Parathyroid adenoma (tissue), 2 donors: ENCODE measurements at regions not wholly inside any gene's neighbourhood (a gene's known extent, or its start where the extent isn't known, plus 50 kb on each side); places are given as distances from the start of the nearest gene placed in this dataset.
A peak's percentile ranks its signal among the peaks of the same experiment; 100 is the strongest.

Experiments
- H2AFZ ChIP-seq: fragments of 300-600 bp; sonication (generic); one replicate; pipeline ENCODE4 v1.7.0; 2017; ENCODE audit warnings: antibody characterized with exemption, mild to moderate bottlenecking
- H3K27ac ChIP-seq: fragments of 300-600 bp; sonication (generic); one replicate; pipeline ENCODE4 v1.7.0; 2017
- H3K27me3 ChIP-seq: fragments of 300-600 bp; sonication (generic); one replicate; pipeline ENCODE4 v1.7.0; 2017; ENCODE audit warnings: low read length; ENCODE audit not compliant: control insufficient read depth, insufficient read depth
- H3K36me3 ChIP-seq: fragments of 300-600 bp; sonication (generic); one replicate; pipeline ENCODE4 v1.7.0; 2017; ENCODE audit warnings: low read length; ENCODE audit not compliant: control insufficient read depth, insufficient read depth
- H3K4me1 ChIP-seq: fragments of 300-600 bp; sonication (generic); one replicate; pipeline ENCODE4 v1.7.0; 2017; ENCODE audit warnings: control low read depth
- H3K4me2 ChIP-seq: fragments of 300-600 bp; sonication (generic); one replicate; pipeline ENCODE4 v1.7.0; 2017; ENCODE audit warnings: low read length
- H3K4me3 ChIP-seq: fragments of 300-600 bp; sonication (generic); one replicate; pipeline ENCODE4 v1.7.0; 2017; ENCODE audit warnings: low read depth, low read length
- H3K79me2 ChIP-seq: fragments of 300-600 bp; sonication (generic); one replicate; pipeline ENCODE4 v1.7.0; 2017; ENCODE audit warnings: control low read depth
- H3K9ac ChIP-seq: fragments of 300-600 bp; sonication (generic); one replicate; pipeline ENCODE4 v1.7.0; 2017; ENCODE audit warnings: mild to moderate bottlenecking
- H3K9me3 ChIP-seq: fragments of 300-600 bp; sonication (generic); one replicate; pipeline ENCODE4 v1.7.0; 2017; ENCODE audit warnings: low read length; ENCODE audit not compliant: control insufficient read depth
- CTCF ChIP-seq: fragments of 300-600 bp; sonication (generic); IDR thresholded peaks from one replicate; pipeline ENCODE4 v1.7.0; 2017; ENCODE audit warnings: antibody characterized with exemption, mild to moderate bottlenecking
- donor health status: primary hyperparathyroidism.

DNA sequence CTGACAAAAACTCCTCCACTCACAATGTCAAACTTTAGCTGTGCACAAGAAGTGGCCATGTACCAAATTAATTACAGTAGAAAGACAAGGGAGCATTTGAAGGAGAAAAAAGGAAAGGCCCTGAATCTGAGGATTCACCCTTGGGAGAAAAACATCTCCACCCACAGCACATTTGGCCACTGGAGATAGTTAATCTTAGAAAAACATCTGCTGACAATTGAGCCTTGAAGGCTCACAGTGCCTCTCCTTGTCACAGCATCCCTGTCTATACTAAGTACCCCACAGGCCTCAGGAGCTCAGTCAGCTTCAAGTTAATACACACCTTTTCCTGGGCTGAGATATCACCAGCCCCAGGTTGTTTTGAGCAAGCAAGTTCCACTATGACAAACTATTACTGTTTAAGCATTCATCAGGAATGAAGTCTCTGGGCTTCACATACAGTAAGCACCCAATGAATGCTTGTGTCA lies 78.1 kb upstream of the SETMAR start:
- H3K9me3 ChIP-seq, result no peaks in the 10 kb centered on the region
- TF ChIP-seq CTCF, result no peak
- no peak overlapping the region for H3K4me2 ChIP-seq
- H3K27me3 ChIP-seq, result no peaks in the 10 kb centered on the region
- H3K36me3 ChIP-seq, result no peaks in the 10 kb centered on the region
- no peak overlapping the region for H3K9ac ChIP-seq
- no peaks in the 10 kb centered on the region for H3K79me2 ChIP-seq
- peaks cover 22% of the 10 kb centered on the region for H3K4me1 ChIP-seq
- H3K4me3 ChIP-seq, result no peak overlapping the region
- H3K27ac ChIP-seq, result peak overlapping the region; percentile 52
- H2AFZ ChIP-seq, result peak overlapping the region; percentile 56

- H3K27ac ChIP-seq, result no peak overlapping the region
- H3K9me3 ChIP-seq, result no peaks in the 10 kb centered on the region
- H3K9ac ChIP-seq, result no peak overlapping the region
- TF ChIP-seq CTCF, result no peak
- H3K4me2 ChIP-seq, result no peak overlapping the region
- H3K27me3 ChIP-seq, result no peaks in the 10 kb centered on the region
- no peaks in the 10 kb centered on the region for H3K36me3 ChIP-seq
- no peak overlapping the region for H3K4me3 ChIP-seq
- H2AFZ ChIP-seq, result no peak overlapping the region
- no peaks in the 10 kb centered on the region for H3K79me2 ChIP-seq
- peaks cover 20% of the 10 kb centered on the region for H3K4me1 ChIP-seq
These were observed 74.9 kb upstream of the SETMAR start for GRCh38 chr3:4228295-4228694.

GRCh38 chr3:4231041-4231440 lies 72.1 kb upstream of the SETMAR start:
- no peak overlapping the region for H3K4me2 ChIP-seq
- no peak for TF ChIP-seq CTCF
- H3K4me1 ChIP-seq, result no peaks in the 10 kb centered on the region
- H3K9ac ChIP-seq, result no peak overlapping the region
- H3K79me2 ChIP-seq, result no peaks in the 10 kb centered on the region
- H3K27ac ChIP-seq, result no peak overlapping the region
- H3K27me3 ChIP-seq, result no peaks in the 10 kb centered on the region
- H3K36me3 ChIP-seq, result no peaks in the 10 kb centered on the region
- H2AFZ ChIP-seq, result no peak overlapping the region
- H3K4me3 ChIP-seq, result no peak overlapping the region
- H3K9me3 ChIP-seq, result no peaks in the 10 kb centered on the region

DNA sequence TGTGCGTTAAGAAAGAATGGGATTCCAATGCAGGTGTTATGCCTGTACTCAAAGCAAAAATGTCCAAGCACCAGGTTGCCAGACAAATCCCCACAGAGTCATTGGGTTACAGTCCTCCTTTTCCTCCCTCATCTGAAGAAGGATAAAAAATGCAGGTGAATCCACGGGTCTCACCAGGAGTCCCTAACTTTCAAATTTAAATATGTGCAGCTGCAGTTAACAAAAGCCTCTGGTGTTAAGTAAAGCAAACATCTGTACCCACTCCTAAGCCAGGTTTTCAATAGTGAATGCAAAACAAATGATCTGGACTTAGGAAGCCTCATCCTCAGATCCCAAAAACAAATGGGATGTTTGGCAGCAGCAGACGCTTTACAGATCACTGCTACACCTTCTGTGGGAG lies 70.4 kb upstream of the SETMAR start:
- Histone ChIP-seq H3K36me3 (no peaks in the 10 kb centered on the region), H3K4me3 (no peak overlapping the region), H3K79me2 (no peaks in the 10 kb centered on the region), H3K9me3 (no peaks in the 10 kb centered on the region), H2AFZ (no peak overlapping the region), H3K27me3 (no peaks in the 10 kb centered on the region), H3K4me1 (no peaks in the 10 kb centered on the region), H3K9ac (no peak overlapping the region), H3K27ac (no peak overlapping the region), H3K4me2 (no peak overlapping the region)
- TF ChIP-seq CTCF, result no peak

DNA sequence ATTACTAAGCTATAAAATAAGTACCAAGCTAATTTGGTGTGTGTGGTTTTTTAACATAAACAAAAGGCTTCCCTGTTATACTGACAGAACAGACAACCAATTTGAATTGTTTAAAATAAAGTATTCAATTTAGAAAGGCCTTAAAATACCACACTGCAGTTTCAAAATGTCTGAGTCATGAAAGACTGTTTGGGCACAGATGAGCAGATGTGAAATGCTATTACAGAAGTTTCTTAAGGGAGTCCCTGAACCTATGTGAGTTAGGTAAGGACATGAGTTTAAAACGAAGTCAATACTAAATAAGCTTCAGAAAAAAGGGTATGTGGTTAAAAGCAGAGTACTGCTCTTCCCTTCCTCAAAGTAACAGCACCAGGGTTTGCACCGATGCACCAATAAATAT lies 69.7 kb upstream of the SETMAR start:
- Histone ChIP-seq H2AFZ (no peak overlapping the region), H3K79me2 (no peaks in the 10 kb centered on the region), H3K27me3 (no peaks in the 10 kb centered on the region), H3K27ac (no peak overlapping the region), H3K36me3 (no peaks in the 10 kb centered on the region), H3K4me1 (no peaks in the 10 kb centered on the region), H3K4me3 (no peak overlapping the region), H3K9me3 (no peaks in the 10 kb centered on the region), H3K4me2 (no peak overlapping the region), H3K9ac (no peak overlapping the region)
- TF ChIP-seq CTCF, result no peak
